ENCODE measurements at regions not wholly inside any gene's neighbourhood (a gene's known extent, or its start where the extent isn't known, plus 50 kb on each side); places are given as distances from the start of the nearest gene placed in this dataset.

DNA sequence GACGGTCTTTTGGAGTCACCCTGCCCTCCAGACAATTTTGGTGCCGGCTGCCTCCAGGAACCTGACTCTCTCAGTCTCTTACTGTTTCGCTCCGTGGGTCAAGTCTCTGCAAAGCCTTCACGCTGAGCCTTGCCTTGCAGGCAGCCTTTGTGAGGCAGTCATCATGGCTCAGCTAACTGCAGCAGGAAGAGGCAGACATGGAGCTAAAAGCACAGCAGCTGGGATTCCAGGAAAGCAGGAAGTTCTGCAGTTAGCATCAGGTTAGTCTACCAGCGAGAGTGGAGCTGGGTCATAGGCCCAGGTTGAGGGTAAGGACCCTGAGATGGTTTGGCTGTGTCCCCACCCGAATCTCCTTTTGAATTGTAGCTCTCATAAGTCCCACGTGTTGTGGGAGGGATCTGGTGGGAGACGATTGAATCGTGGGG is 305.4 kb downstream of the PCNX1 start:
- Histone ChIP-seq H3K4me1 (no peaks in the 10 kb centered on the region), H3K27me3 (no peaks in the 10 kb centered on the region), H3K36me3 (no peaks in the 10 kb centered on the region), H3K4me3 (no peak overlapping the region), H3K27ac (no peak overlapping the region), H3K9me3 (no peaks in the 10 kb centered on the region)
- no peak for TF ChIP-seq POLR2A (IDR thresholded peaks at IDR 0.05)
- TF ChIP-seq, protein P1, sequence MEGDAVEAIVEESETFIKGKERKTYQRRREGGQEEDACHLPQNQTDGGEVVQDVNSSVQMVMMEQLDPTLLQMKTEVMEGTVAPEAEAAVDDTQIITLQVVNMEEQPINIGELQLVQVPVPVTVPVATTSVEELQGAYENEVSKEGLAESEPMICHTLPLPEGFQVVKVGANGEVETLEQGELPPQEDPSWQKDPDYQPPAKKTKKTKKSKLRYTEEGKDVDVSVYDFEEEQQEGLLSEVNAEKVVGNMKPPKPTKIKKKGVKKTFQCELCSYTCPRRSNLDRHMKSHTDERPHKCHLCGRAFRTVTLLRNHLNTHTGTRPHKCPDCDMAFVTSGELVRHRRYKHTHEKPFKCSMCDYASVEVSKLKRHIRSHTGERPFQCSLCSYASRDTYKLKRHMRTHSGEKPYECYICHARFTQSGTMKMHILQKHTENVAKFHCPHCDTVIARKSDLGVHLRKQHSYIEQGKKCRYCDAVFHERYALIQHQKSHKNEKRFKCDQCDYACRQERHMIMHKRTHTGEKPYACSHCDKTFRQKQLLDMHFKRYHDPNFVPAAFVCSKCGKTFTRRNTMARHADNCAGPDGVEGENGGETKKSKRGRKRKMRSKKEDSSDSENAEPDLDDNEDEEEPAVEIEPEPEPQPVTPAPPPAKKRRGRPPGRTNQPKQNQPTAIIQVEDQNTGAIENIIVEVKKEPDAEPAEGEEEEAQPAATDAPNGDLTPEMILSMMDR (IDR thresholded peaks at IDR 0.05 in 4 of 5, conservative IDR thresholded peaks at IDR 0.05 in 1 of 5): no peak
- intact Hi-C loops (cut with DNase I; ENCODE audit: low total_unique reads): no loop called here
- DNase-seq (no peak), ATAC-seq (no peak)
- in situ Hi-C loops (cut with MboI; ENCODE audit: low sequenced_read_pairs in 4 of 4): no loop called here

DNA sequence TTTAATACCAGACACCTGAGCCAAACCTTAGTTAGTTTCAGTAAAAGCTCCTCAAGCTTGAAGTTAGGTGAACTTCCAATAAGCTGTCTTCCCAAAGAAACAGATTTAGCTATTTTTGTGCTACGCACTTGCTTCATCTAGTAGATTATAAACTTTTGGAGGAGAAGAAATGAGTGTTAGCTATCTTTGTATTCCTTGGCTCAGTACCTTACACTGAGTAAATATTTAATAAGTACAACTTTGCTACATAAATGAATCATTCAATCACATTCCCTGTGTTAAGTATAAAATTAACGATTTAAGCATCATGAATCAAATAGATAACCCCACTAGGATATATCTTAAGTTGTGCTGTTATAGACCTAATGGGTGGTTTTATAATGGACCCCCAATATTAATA is 307.0 kb downstream of the PCNX1 start:
- intact Hi-C loops (cut with DNase I; ENCODE audit: low total_unique reads): no loop called here
- no peak overlapping the region for H3K27ac ChIP-seq
- in situ Hi-C loops (cut with MboI; ENCODE audit: low sequenced_read_pairs in 4 of 4): no loop called here
- no peak for ATAC-seq
- DNase-seq: no peak
- H3K36me3 ChIP-seq: no peaks in the 10 kb centered on the region
- no peaks in the 10 kb centered on the region for H3K27me3 ChIP-seq
- TF ChIP-seq, protein P1 (IDR thresholded peaks at IDR 0.05 in 4 of 5, conservative IDR thresholded peaks at IDR 0.05 in 1 of 5): no peak
- no peak for TF ChIP-seq POLR2A (IDR thresholded peaks at IDR 0.05)
- no peaks in the 10 kb centered on the region for H3K4me1 ChIP-seq
- no peak overlapping the region for H3K4me3 ChIP-seq
- no peaks in the 10 kb centered on the region for H3K9me3 ChIP-seq

DNA sequence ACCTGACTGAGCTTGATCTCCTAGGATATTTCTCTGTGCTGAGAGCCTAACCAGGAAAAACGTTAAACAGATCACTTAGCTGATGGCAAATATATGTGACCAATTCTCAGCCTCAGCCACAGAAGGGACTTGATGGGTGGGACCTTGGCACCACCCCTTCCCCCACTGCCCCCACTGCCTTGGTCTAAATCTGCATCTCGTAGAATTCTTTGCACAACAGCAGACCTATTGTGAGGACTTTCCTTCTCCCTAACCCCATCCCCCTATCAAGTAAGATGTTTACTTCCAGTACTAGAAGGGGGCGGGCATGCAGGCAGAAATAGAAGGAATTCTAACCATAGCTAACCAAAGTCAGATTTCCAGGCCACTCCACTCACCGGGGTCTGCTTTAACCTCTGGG is 313.2 kb downstream of the PCNX1 start:
- Histone ChIP-seq H3K4me1 (no peaks in the 10 kb centered on the region), H3K9me3 (no peaks in the 10 kb centered on the region), H3K4me3 (no peak overlapping the region), H3K36me3 (no peaks in the 10 kb centered on the region), H3K27me3 (no peaks in the 10 kb centered on the region), H3K27ac (no peak overlapping the region)
- in situ Hi-C loops (cut with MboI; ENCODE audit: low sequenced_read_pairs in 4 of 4) (no loop called here), intact Hi-C loops (cut with DNase I; ENCODE audit: low total_unique reads) (no loop called here)
- no peak for DNase-seq
- TF ChIP-seq, protein P1 (IDR thresholded peaks at IDR 0.05 in 4 of 5, conservative IDR thresholded peaks at IDR 0.05 in 1 of 5): no peak
- no peak for TF ChIP-seq POLR2A (IDR thresholded peaks at IDR 0.05)
- ATAC-seq: no peak

DNA sequence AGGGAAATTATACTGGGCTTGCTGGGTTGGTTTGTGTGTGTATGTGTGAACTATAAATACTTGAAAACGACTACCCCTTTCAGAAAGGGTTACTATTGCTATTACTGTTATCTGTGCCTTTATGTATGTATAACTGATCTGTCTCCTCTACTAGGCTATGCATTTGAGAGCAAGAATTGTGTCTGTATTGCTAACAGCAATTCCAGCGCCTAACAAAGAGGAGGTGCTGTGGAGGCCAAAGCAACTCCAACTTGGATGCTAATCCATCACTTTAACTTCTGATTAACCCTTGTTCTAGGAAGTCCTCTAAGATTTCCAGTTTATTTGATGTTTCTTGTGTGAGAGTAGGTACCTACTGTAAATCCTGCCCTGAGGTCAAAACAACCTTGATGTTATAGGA is 313.9 kb downstream of the PCNX1 start:
- intact Hi-C loops (cut with DNase I; ENCODE audit: low total_unique reads): no loop called here

DNA sequence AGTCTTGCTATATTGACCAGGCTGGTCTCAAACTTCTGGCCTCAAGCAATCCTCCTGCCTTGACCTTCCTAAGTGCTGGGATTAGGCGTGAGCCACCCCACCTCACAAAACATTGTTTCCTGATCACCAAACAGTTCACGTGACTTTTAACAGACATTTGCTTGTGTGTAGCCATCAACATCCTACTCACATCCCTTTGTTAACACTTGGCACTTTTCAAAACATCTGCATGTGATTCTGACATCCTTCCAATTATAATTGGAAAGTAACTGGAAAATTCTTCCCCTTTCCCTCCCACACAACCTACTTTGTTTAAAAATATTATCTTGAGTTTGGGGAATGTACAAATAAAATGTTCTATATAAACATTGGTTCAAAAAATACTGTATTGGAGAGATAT is 317.9 kb downstream of the PCNX1 start:
- in situ Hi-C loops (cut with MboI; ENCODE audit: low sequenced_read_pairs in 4 of 4): no loop called here
- ATAC-seq: no peak

More for the DNA sequence above, 313.9 kb downstream of the PCNX1 start:
- in situ Hi-C loops (cut with MboI; ENCODE audit: low sequenced_read_pairs in 4 of 4): no loop called here
- Histone ChIP-seq H3K27me3 (no peaks in the 10 kb centered on the region), H3K4me1 (no peaks in the 10 kb centered on the region), H3K27ac (no peak overlapping the region), H3K36me3 (no peaks in the 10 kb centered on the region), H3K9me3 (no peaks in the 10 kb centered on the region), H3K4me3 (no peak overlapping the region)
- TF ChIP-seq, protein P1 (IDR thresholded peaks at IDR 0.05 in 4 of 5, conservative IDR thresholded peaks at IDR 0.05 in 1 of 5): no peak
- no peak for TF ChIP-seq POLR2A (IDR thresholded peaks at IDR 0.05)
- ATAC-seq (no peak), DNase-seq (no peak)

More for the DNA sequence above, 317.9 kb downstream of the PCNX1 start:
- H3K27ac ChIP-seq: no peak overlapping the region
- no peaks in the 10 kb centered on the region for H3K4me1 ChIP-seq
- TF ChIP-seq POLR2A (IDR thresholded peaks at IDR 0.05): no peak
- TF ChIP-seq, protein P1 (IDR thresholded peaks at IDR 0.05 in 4 of 5, conservative IDR thresholded peaks at IDR 0.05 in 1 of 5): no peak
- DNase-seq: no peak
- intact Hi-C loops (cut with DNase I; ENCODE audit: low total_unique reads): no loop called here
- H3K9me3 ChIP-seq: no peaks in the 10 kb centered on the region
- no peak overlapping the region for H3K4me3 ChIP-seq
- no peaks in the 10 kb centered on the region for H3K36me3 ChIP-seq
- H3K27me3 ChIP-seq: no peaks in the 10 kb centered on the region

All from gastrocnemius medialis (tissue), 4 donors.